MV-4-11 (cell line): ENCODE measurements at regions not wholly inside any gene's neighbourhood (a gene's known extent, or its start where the extent isn't known, plus 50 kb on each side); places are given as distances from the start of the nearest gene placed in this dataset.

Experiments
- DNase-seq: peaks from one replicate; lab custom pipeline; 2025; lab: John Stamatoyannopoulos, UW

GRCh38 chr7:42372479-42372878 lies 135.5 kb upstream of the GLI3 start:
- no peak for DNase-seq

GRCh38 chr7:42359946-42360345 lies 122.9 kb upstream of the GLI3 start:
- DNase-seq: no peak

- DNase-seq: no peak
Measured at GRCh38 chr7:42351316-42351935, 114.4 kb upstream of the GLI3 start.

GRCh38 chr7:42350801-42351200 lies 113.8 kb upstream of the GLI3 start:
- DNase-seq: no peak

GRCh38 chr7:42348631-42349030 lies 111.6 kb upstream of the GLI3 start:
- no peak for DNase-seq

GRCh38 chr7:42348071-42348470 lies 111.1 kb upstream of the GLI3 start:
- DNase-seq: no peak

GRCh38 chr7:42347616-42348015 lies 110.6 kb upstream of the GLI3 start:
- DNase-seq: no peak

- no peak for DNase-seq
Measured at GRCh38 chr7:42345478-42346299, 108.7 kb upstream of the GLI3 start.

GRCh38 chr7:42344198-42344755 lies 107.3 kb upstream of the GLI3 start:
- no peak for DNase-seq

- DNase-seq: no peak
Measured at GRCh38 chr7:42342381-42342780, 105.4 kb upstream of the GLI3 start.

GRCh38 chr7:42340436-42340835 lies 103.4 kb upstream of the GLI3 start:
- no peak for DNase-seq

GRCh38 chr7:42338916-42339540 lies 102.0 kb upstream of the GLI3 start:
- DNase-seq: no peak

- no peak for DNase-seq
Measured at GRCh38 chr7:42338231-42338915, 101.4 kb upstream of the GLI3 start.

GRCh38 chr7:42337225-42337905 lies 100.4 kb upstream of the GLI3 start:
- DNase-seq: no peak

- DNase-seq: no peak
Measured at GRCh38 chr7:42332605-42333222, 95.7 kb upstream of the GLI3 start.

GRCh38 chr7:42319631-42320030 lies 82.6 kb upstream of the GLI3 start:
- DNase-seq: no peak

GRCh38 chr7:42315631-42316030 lies 78.6 kb upstream of the GLI3 start:
- DNase-seq: no peak

GRCh38 chr7:42315103-42315502 lies 78.1 kb upstream of the GLI3 start:
- no peak for DNase-seq

GRCh38 chr7:42314696-42315095 lies 77.7 kb upstream of the GLI3 start:
- DNase-seq: no peak

GRCh38 chr7:42311195-42311594 lies 74.2 kb upstream of the GLI3 start:
- no peak for DNase-seq

GRCh38 chr7:42292991-42293521 lies 56.0 kb upstream of the GLI3 start:
- DNase-seq: no peak
